Suprapubic skin (tissue), 3 donors: ENCODE measurements at regions not wholly inside any gene's neighbourhood (a gene's known extent, or its start where the extent isn't known, plus 50 kb on each side); places are given as distances from the start of the nearest gene placed in this dataset.

Experiments used
- CTCF ChIP-seq, 2 donors: fragments of 200-600 bp in 1 of 2; fragments of 450-650 bp in 1 of 2; sonication (generic) in 1 of 2; IDR thresholded peaks; one replicate each; pipeline ENCODE4 v1.5.1; 2016 to 2019; ENCODE audit warnings: antibody characterized with exemption in 2 of 2, mild to moderate bottlenecking in 1 of 2, moderate library complexity in 1 of 2
- POLR2A ChIP-seq, 2 donors: fragments of 450-650 bp; IDR thresholded peaks; one replicate each; pipeline ENCODE4 v1.6.1; 2017; ENCODE audit warnings: antibody characterized with exemption in 2 of 2, mild to moderate bottlenecking in 2 of 2, moderate library complexity in 2 of 2

GRCh38 chr2:206218796-206219499, 55.5 kb upstream of the ZDBF2 start:
- no peak for TF ChIP-seq CTCF (IDR thresholded peaks at IDR 0.05)
- no peak for TF ChIP-seq POLR2A (IDR thresholded peaks at IDR 0.05)
